NCI-H128 (cell line): ENCODE measurements at regions not wholly inside any gene's neighbourhood (a gene's known extent, or its start where the extent isn't known, plus 50 kb on each side); places are given as distances from the start of the nearest gene placed in this dataset.
"Not testable (repeated sequence)": the region's sequence is repeated elsewhere in the genome, so short reads cannot be mapped to it uniquely, and the experiment has no call there.

Experiments
- DNase-seq: peaks from one replicate; lab custom pipeline; 2025; ENCODE audit not compliant: unreplicated experiment; lab: John Stamatoyannopoulos, UW

DNA sequence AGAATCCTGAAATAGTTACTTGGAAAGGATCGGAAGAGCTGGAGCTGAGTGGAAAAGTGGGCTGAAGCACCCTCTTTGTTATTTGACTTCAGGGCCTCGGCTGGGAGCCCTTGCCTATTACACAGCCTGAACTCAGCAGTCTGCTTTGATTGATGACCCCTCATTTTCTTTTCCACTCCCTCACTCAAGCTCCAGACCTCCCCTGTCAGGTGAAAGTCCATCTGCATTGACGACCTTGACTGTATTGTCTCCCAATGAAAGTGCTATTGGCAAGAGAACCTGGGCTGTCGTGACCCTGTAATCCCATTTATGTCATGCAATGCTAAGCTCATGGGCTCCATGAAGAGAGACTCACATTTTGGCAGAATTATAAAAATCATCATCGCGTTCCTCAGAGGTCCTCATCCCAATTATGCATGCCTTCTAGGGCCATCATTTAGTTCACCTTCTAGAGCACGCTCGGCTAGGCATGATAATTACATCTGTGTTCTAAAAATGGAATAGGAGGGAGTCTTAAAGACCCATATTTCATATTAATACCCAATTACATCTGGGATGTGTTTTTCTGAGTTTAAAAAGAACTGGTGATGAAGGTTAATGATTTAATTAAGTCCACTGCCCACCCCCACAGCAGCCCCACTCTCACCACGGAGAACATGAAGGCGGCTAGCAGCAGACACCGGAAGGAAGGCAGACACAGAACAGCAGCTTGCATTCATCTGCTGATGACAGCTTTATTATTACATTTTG lies 472.5 kb downstream of the PID1 start:
- DNase-seq = no peak

DNA sequence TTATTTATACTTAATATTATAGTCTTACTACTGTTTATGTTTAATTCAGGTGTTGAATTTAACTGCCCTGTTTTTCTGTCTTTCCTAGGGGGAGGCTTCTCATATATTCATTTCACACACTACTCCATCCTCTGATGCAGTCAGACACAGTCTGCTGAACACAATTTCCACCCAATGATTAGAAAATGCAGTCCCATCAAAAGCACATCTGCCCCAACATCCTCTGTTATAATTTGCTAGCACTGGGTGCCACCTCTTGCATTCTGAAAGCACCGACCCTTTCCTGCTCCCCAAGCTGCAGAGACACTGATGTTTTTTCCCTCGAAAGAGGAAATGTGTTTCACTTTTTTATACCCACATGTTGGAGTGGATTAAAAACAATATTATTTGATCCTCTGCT lies 474.7 kb downstream of the PID1 start:
- DNase-seq = no peak

DNA sequence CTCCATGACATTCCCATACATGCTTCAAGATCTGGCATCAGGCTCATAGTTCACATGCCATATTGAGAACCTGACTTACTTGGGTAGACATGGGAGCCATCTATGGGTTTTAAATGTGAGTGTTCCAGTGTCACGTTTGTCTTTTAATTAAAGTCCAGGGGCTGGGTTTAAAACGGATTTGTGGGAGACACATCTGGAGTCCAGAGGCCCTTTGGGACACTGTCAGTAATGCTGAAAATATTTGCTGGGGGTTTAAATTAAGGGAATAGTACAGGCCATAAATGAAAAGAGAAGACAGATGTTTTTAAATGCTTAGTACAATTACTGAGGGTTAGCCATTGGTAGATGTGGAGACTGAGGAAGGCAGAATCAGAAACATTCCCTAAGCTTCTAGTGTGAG lies 478.0 kb downstream of the PID1 start:
- no peak for DNase-seq

DNA sequence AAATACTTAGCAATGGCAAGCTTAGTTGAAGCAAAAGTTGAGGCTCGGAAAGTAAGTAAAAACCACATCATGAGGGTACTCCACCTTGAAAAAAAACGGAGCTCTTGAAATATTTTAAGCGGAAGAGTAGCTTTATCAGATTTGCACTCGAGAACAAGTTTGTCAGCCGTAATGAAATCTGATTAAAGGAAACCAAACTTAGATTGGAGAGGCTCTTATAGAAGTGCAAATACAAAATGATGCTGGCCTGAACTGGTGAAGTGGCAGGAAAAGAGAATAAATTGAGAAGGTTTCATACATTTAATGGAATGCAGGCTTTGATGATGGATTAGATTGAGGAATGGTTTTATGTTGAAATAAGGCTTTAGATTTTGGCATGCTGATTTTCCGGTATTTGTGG lies 484.2 kb downstream of the PID1 start:
- DNase-seq = no peak

DNA sequence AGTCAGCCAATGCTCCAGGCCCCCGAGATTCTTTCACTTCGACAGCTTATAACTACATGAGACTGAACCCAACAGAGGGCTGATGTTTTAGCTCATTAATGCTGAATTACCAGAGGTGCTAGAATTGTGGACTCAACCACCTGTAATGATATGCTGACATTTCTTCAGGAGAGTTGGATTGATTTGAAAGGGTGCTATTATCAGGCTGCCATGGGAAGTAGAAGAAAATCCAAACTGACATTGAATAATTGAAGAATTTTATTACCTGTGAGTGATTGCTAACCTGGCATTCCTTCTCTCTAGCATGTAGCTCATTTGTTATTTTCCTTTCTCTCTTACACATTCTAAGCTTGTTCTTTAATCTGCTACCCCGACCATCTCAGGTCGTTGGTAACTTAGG lies 488.8 kb downstream of the PID1 start:
- DNase-seq = no peak

DNA sequence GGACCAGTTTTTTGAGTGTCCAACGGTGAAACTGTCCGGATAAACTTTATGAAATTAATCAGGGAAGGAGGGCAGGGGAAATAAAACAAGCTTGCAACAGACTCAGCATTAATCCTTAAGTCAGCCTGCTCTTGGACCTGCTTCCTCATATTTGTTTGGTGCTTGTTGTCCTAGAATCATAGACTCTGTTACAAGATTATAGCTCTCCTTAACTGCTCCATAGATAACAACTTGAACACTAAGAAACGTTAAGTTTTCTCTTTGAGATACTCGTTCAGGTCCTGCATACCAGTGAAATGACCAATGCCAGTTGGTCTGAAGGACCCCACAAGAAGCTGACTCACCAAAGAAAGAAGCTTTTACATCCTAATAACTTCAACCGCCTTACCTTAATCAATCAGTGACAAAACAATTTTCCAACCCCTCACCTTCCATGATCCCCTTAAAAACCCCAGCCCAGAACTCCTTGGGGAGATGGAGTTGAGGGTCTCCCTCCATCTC lies 493.2 kb downstream of the PID1 start:
- DNase-seq = no peak

DNA sequence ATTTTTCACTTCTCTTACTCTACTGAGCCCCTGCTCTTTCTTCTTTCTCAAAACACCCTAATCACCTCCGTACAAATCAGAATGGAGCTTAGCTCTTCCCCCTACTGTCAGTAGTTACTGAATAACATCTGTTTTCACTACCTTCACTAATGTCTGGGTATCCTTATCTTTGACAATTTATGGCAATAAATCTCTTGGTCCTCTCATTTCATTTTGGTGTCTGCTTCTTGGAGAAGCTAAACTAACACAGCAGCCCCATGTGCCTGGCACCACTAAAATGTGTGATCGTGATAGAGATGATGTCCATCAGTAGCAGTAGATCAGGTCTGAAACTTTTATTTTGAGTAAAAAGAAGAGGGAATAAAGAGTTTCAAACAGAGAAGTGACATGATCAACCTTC lies 496.5 kb downstream of the PID1 start:
- no peak for DNase-seq

DNA sequence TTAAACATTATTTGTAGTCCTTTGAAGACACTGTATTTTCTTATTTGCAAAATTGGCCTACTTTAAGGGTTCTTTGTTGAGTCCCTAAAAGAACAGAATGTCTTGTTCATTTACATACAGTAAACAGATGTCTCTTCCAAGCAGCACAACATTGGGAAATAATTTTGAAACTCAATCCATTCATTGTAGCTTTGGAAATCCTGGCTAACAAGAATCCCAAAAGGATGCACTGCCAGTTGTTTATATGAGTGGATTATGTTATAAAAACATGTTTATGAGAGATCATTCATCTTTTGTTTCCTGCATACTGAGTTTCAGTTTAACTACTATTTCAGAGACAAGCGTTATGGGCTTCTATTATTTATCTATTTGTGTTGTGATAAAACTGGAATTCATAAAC lies 499.3 kb downstream of the PID1 start:
- no peak for DNase-seq

DNA sequence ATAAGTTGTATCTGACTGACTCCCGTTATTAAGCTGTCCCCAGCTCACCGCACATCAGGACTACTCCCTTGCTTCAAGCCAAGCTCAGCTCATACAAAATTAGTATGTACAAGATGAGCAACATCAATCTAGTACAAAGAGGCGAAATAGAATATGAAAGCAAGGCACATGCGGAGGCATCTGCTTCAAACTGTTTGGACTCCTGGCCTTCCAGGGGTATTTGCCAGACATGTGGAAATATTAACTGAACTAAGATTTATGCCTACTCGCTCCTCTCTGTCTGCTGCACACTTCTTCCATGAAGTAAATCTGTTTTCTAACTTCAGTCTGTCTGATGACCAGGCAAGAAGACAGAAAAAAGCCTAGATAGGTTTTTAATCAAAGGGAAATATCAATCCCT lies 499.8 kb downstream of the PID1 start:
- no peak for DNase-seq

DNA sequence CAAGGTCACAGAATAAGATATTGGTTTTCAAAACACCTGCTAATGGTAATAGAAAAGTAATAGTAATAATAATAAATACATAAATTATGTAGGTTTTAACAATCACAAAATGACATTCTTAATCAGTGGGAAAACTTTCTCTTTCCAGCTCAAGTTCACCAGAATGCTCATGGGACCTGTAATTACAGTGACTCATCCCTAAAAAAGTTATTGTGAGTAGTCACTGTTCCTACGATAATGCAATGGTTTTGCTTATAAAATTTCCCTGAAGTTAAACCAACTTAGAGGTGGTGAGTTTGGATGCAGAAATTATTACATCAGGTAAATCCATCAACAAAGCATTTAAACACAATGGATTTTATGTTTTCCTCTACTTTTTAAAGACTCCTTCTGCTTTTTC lies 502.3 kb downstream of the PID1 start:
- DNase-seq = no peak

DNA sequence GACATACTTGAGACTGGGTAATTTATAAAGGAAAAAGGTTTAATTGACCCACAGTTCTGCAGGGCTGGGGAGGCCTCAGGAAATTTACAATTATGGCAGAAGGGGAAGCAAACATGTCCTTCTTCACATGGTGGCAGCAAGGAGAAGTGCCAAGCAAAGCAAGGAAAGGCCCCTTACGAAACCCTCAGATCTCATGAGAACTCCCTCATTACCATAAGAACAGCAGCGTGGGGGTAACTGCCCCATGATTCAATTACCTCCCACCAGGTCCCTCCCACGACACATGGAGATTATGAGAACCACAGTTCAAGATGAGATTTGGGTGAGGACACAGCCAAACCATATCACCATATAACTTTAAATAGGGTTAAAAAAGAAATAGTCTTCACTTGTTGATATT lies 502.9 kb downstream of the PID1 start:
- DNase-seq = not testable (repeated sequence)

DNA sequence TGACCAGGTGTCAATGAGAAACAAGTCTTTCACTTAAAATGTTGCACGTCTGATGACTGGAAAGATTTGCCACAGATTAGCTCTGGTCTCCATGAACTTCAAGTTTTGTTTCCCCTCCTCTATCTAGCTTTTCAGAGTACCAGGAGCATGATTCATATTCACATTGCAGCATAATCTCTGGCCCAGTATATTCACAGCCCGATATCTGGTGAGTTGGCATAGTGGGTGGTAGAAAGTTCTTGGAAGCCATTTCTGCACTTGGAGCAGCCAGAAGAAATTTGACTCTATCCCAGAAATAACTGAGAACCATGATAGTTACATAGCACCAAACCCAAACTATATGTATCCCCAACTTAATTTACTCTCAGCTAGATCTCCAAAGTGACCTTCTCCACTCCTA lies 503.9 kb downstream of the PID1 start:
- DNase-seq = no peak

DNA sequence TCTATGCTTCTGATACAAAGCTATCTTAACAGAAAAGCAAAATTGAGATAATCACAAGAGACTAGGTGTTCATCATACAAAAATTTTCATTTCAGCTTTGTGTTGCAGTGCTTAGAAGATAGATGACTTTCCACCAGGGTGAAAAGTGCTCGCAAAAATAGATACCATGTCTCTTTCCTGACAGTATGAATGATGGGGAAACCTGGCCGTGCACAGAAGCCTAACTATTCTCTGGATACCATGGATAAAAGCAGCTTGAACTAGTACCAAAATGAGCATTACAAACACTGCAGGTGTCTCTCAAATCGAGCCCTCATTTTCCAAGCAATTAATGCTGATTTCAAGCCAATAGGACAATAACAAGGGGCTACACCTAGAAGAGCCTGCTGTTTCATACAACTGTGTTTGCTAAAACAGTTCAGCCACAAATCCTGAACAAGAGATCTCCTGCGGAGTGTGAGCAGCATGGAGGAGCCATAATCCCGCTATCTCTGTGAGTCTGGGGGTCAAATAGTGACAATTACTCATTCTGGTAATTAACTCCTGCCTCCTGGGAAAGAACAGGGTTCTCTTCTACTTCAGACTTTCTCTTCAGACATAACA lies 507.6 kb downstream of the PID1 start:
- no peak for DNase-seq

DNA sequence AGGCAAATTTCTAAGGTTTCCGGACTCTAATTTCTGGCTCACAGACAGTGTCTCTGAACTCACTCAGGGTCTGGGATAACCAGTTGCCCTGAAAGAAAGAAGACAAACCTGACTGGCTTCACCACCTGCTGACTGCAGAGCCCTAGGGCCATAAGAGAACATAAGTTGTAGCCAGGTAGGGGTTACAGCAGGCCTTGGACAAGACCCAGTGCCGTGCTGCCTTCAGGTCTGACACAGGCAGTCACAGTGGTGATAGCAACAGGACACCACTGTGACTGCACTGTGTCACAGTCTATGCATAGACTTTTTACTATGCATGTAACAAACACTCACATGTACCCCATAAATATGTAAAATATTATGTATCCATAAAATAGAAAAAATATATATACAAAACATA lies 508.5 kb downstream of the PID1 start:
- no peak for DNase-seq

DNA sequence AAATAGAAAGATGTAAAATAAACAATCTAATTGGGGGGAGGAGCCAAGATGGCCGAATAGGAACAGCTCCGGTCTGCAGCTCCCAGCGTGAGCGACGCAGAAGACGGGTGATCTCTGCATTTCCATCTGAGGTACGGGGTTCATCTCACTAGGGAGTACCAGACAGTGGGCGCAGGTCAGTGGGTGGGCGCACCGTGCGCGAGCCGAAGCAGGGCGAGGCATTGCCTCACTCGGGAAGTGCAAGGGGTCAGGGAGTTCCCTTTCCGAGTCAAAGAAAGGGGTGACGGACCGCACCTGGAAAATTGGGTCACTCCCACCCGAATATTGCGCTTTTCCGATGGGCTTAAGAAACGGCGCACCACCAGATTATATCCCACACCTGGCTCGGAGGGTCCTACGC lies 515.4 kb downstream of the PID1 start:
- not testable (repeated sequence) for DNase-seq

DNA sequence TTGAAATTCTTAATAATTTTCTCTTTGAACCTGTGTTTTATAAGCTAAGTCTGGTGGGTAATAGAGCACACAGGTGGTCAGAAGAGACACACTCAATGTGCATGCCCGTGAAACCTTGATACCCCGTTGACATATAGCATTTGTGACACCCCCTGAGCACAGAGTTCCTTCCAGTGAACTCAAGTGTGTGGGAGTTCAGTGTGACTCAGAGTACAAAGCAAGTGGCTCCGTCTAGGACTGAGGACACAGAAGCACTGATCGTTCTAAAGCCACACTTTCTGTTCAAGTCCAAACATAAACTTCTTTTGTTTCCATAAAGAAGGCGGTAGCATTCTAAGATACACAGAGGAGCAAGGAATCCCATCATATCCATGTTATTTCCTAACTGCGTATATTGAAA lies 523.6 kb downstream of the PID1 start:
- DNase-seq = no peak

DNA sequence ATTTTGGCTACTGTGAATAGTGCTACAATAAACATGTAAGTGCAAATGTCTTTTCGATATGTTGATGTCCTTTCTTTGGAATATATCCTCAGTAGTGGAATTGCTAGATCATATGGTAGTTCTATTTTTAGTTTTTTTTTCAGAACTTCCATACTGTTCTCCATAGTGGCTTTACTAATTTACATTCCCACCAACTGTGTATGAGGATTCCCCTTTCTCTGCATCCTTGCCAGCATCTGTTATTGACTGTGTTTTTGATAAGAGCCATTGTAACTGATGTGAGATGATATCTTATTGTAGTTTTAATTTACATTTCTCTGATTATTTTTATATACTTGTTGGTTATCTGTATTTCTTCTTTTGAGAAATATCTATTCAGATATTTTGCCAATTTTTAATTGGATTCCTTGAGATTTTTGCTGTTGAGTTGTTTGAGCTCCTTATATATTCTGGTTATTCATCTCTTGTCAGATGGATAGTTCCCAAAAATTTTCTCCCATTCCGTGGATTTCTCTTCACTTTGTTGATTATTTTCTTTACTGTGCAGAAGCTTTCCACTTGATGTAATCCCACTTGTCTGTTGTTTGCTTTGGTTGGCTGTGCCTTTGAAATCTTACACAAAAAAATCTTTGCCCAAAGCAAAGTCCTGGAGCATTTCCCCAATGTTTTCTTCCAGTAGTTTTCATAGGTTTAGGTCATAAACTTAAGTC lies 532.3 kb downstream of the PID1 start:
- DNase-seq = no peak

DNA sequence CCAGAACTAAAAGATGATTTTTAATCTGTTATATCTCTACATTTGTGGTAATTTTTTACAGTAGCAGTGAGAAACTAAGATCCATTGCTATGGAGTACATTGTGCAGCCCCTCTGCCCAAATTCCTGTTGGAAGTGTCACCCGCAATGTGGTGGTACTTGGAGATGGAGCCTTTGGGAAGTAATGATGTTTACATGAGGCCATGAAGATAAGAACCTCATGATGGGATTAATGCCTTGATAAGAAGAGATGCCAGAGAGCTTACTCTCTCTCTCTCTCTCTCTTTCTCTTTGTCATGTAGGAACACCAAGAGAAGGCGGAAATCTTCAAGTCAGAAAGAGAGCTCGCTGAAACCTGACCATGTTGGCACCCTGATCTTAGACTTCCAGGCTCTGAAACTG lies 535.4 kb downstream of the PID1 start:
- DNase-seq = no peak

DNA sequence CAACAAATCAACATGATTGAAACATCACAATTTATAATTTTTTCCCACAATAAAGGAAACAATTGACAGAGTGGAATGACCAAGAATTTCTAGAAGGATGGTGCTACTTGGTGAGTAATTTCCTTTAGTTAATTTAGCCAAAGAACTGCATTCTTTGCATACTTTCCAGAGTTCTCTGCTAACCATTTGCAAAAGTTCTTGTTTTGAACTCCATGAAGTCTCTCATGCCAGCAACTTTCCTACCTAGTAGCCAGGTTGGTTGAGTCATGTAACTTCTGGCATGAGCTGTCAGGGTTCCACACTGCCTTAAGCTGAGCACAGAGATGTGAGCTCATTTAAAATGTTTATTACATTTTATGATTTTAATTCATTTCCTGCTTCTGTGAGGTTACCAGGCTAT lies 539.6 kb downstream of the PID1 start:
- DNase-seq = no peak

DNA sequence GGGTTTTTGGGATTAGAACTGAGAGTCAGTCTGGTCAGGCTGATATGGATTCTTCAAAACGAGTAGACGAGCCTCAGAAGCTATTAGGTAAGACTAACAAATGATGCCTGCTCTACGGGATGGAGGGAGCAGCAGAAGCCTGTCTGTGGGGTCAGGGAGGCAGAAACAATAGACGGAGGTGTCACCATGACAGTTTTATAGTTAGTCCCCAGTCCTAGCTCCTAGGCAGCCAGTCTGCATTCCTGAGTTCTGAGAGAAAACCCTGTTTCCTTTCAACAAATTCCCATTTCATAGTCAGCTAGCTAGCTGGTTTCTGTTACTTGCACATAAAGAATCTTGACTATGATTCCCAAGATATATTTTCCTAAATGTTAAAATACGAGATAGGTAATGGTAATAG lies 542.1 kb downstream of the PID1 start:
- no peak for DNase-seq

DNA sequence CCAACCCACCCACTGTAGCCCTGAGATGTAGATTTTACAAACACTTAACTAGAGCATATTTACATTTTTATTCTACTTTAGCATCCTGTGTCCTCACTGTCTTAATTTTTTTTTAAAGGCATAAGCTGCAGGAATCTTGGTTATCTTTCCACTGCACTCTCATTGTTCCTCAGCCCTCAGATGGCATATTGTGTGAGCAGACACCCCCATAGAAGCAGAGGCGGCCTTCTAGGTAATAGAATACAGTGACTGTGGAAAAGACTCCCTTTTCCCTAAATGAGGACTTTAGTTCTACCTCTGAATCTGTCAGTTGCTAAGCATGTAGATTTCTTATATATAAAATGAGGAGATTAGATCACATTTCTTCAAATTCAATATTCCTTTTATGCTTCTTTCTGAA lies 543.5 kb upstream of the SPHKAP start:
- DNase-seq = no peak

DNA sequence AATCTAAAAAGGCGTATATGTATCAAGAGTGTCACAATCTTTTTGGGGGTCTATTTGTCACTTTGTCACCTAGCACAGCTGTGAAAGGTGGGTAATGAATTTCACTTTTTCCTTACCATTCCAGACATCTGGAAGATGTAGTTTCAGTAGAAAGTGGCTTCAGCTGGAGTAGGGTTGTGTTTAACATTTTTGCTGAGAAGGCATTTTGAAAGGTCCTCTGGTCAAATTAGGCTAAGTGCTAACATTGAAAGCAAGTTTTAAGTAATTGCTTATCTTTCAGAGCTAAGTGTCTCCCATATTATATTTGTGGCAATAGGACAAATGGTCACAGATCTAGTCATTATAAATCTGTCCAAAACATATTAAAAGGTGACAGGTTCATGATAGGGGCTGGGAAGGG lies 542.1 kb upstream of the SPHKAP start:
- DNase-seq = no peak
